MCF 10A (cell line): ENCODE measurements at regions not wholly inside any gene's neighbourhood (a gene's known extent, or its start where the extent isn't known, plus 50 kb on each side); places are given as distances from the start of the nearest gene placed in this dataset.

Experiments
- BruUV-seq: library from RNA; stranded (reverse); fragments of 400-500 nt; replicated peaks from 2 replicates; lab custom pipeline; 2021; lab: Mats Ljungman, UMichigan
- CTCF ChIA-PET: fragments of 300-600 bp; sonication (Branson Sonifier 250); formaldehyde crosslinking; extraction: SDS; loops from one replicate; lab custom pipeline; 2021; ENCODE audit warnings: antibody characterized with exemption, inconsistent platforms; lab: Yijun Ruan, JAX
- POLR2A ChIA-PET: fragments of 300-600, 350-650 bp; sonication (Branson Sonifier 250); formaldehyde crosslinking; extraction: SDS; loops from one replicate; lab custom pipeline; 2020; ENCODE audit warnings: antibody characterized with exemption, inconsistent platforms; lab: Yijun Ruan, JAX
- DNase-seq: peaks from one replicate; pipeline ENCODE4 v3.0.0-alpha.2; 2018; ENCODE audit not compliant: unreplicated experiment
- H3K27ac Mint-ChIP-seq: one replicate; pipeline ENCODE4 v1.8.0; 2022; ENCODE audit warnings: mild to moderate bottlenecking, low read depth, mixed read lengths; ENCODE audit not compliant: unreplicated experiment
- H3K27me3 Mint-ChIP-seq: one replicate; pipeline ENCODE4 v1.8.0; 2022; ENCODE audit warnings: mixed read lengths; ENCODE audit not compliant: insufficient read depth, unreplicated experiment
- H3K36me3 Mint-ChIP-seq: one replicate; pipeline ENCODE4 v1.8.0; 2022; ENCODE audit warnings: mild to moderate bottlenecking, moderate library complexity, mixed read lengths; ENCODE audit not compliant: insufficient read depth, unreplicated experiment
- H3K4me1 Mint-ChIP-seq: one replicate; pipeline ENCODE4 v1.8.0; 2022; ENCODE audit warnings: mixed read lengths; ENCODE audit not compliant: insufficient read depth, unreplicated experiment
- H3K4me3 Mint-ChIP-seq: one replicate; pipeline ENCODE4 v1.8.0; 2022; ENCODE audit warnings: mild to moderate bottlenecking, moderate library complexity, mixed read lengths; ENCODE audit not compliant: unreplicated experiment
- H3K9me3 Mint-ChIP-seq: one replicate; pipeline ENCODE4 v1.8.0; 2022; ENCODE audit warnings: mixed read lengths; ENCODE audit not compliant: unreplicated experiment
- intact Hi-C: fragments of 100-400 bp; cut with micrococcal nuclease; formaldehyde crosslinking; loops from 2 replicates; pipeline ENCODE4 v1.14.1; 2022
- TF ChIP-seq, protein P1 (sequence below): fragments of 200-600 bp; IDR thresholded peaks from one replicate; pipeline ENCODE4 v1.8.0; 2022; ENCODE audit warnings: antibody characterized with exemption, mild to moderate bottlenecking; ENCODE audit not compliant: unreplicated experiment

DNA sequence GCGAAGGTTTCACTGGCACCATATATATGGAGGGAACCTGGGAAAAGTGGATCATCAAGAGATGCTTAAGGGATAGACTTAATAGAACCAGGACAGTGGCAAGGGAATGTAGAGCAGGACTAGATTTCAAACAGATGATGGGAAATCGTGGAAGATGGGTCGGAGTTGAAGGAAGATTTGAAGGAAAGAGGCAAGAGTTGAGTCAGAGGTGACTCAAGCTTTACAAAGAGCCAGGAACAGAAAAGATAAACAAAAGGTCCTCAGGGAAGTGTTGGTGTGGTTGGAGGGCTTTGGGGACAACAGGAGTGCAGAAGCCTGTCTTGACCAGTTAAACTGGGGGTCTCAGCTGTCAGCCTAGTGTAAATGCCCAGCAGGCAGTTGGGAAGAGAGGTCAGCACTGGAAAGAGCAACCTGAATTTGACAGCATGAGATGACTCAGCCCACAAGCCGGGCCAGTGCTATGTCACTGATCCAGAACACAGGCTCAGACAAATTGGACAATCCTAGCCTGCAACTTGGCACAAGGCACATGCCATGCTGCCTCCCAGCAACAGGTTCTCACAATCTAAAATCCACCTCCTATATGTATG lies 230.5 kb downstream of the IDS start:
- intact Hi-C loops: no loop called here
- peaks cover 14% of the 10 kb centered on the region for H3K9me3 Mint-ChIP-seq
- H3K27ac Mint-ChIP-seq: no peak overlapping the region
- POLR2A ChIA-PET: no interaction called here
- H3K4me1 Mint-ChIP-seq: peaks cover 24% of the 10 kb centered on the region
- BruUV-seq: no TSS peak
- TF ChIP-seq, protein P1, sequence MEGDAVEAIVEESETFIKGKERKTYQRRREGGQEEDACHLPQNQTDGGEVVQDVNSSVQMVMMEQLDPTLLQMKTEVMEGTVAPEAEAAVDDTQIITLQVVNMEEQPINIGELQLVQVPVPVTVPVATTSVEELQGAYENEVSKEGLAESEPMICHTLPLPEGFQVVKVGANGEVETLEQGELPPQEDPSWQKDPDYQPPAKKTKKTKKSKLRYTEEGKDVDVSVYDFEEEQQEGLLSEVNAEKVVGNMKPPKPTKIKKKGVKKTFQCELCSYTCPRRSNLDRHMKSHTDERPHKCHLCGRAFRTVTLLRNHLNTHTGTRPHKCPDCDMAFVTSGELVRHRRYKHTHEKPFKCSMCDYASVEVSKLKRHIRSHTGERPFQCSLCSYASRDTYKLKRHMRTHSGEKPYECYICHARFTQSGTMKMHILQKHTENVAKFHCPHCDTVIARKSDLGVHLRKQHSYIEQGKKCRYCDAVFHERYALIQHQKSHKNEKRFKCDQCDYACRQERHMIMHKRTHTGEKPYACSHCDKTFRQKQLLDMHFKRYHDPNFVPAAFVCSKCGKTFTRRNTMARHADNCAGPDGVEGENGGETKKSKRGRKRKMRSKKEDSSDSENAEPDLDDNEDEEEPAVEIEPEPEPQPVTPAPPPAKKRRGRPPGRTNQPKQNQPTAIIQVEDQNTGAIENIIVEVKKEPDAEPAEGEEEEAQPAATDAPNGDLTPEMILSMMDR: no peak
- no peaks in the 10 kb centered on the region for H3K36me3 Mint-ChIP-seq
- CTCF ChIA-PET: interaction anchor here (0.6 kb wide), 1 partner anchor 475 kb away, joined by 4 read pairs; no protein-coding TSS in a partner anchor
- H3K27me3 Mint-ChIP-seq: no peaks in the 10 kb centered on the region
- DNase-seq: peak; percentile 58
- H3K4me3 Mint-ChIP-seq: no peak overlapping the region

DNA sequence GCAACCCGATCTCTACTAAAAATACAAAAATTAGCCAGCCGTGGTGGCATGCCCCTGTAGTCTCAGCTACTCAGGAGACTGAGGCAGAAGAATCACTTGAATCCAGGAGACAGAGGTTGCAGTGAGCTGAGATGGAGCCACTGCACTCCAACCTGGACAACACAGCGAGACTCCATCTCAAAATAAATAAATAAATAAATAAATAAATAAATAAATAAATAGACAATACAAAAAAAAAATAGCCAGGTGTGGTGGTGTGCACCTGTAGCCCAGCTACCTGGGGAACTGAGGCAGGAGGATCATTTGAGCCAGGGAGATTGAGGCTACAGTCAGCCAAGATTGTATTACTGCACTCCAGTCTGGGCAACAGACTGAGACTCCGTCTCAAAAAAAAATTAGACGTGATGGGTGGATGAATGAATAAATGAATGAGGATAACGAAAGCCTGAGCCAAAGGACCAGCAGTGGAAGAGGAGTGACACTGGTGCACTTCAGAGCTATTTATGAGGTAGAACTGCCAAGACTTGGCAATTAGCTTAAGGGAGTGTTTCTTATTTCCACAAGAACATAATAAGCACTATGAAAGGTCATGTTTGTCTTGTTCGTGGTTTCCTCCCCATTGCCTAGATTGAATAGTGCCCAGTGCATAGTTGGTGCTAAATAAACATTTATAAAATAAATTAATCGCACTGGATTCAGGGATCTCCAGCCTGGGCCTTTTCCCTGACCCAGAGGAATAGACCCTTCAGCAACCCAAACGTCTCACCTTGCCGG lies 232.2 kb downstream of the IDS start:
- Mint-ChIP-seq H3K9me3 (peaks cover 14% of the 10 kb centered on the region), H3K36me3 (no peaks in the 10 kb centered on the region), H3K4me3 (no peak overlapping the region), H3K4me1 (peaks cover 24% of the 10 kb centered on the region), H3K27me3 (no peaks in the 10 kb centered on the region), H3K27ac (no peak overlapping the region)
- no TSS peak for BruUV-seq
- ChIA-PET POLR2A (no interaction called here), CTCF (interaction anchor here (0.6 to 1.6 kb wide), 2 partner anchors 14 to 590 kb away, joined by 3 to 8 read pairs; no protein-coding TSS in a partner anchor)
- no peak for DNase-seq
- intact Hi-C loops: no loop called here
- TF ChIP-seq, protein P1: no peak

DNA sequence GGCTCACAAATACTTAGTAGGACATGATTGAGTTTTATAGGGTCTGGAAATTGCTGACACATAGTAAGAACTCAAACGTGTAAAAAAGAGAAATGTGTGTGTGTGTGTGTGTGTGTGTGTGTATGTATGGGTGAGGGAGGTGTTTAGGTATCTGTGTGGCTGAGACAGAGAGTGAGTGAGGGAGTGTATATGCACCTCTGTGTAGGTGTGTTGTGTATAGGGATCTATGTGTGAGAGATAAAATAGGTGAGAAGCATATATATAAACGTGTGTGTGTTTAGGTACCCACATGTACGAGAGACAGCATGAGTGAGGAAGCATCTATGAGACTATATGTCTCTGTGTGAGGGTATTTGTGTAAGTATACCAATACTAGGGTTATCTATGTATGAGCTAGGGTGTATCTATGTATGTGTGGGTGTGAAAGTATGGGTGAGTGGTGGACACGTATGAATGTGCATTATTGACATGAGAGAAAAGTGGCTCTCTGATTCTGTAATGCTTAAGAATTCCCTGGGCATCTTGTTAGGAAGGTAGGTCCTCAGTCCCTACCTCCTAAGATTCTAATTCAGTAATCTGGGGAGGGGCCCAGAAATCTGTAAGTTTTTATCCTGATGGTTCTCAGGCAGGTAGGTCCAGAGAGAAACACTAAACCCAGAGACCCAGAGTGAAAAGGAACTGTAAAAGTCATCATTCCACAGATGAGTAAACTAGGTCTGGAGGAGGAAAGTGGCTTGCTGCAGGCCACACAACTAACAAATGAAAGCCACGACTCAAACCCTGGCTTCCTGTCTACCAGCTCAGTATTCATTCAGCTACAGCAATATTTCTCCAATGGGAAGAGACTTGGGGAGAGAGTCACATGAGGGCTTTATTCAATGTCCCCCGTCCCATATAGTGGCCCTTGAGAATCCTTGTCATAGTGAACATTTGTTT lies 237.0 kb downstream of the IDS start:
- CTCF ChIA-PET: interaction anchor here (0.7 to 1.1 kb wide), 2 partner anchors 19 to 120 kb away, joined by 4 read pairs; no protein-coding TSS in a partner anchor
- no peaks in the 10 kb centered on the region for H3K36me3 Mint-ChIP-seq
- POLR2A ChIA-PET: no interaction called here
- no peaks in the 10 kb centered on the region for H3K27me3 Mint-ChIP-seq
- peaks cover 13% of the 10 kb centered on the region for H3K9me3 Mint-ChIP-seq
- no peak overlapping the region for H3K4me3 Mint-ChIP-seq
- no peak overlapping the region for H3K27ac Mint-ChIP-seq
- BruUV-seq: no TSS peak
- peaks cover 1% of the 10 kb centered on the region for H3K4me1 Mint-ChIP-seq
- TF ChIP-seq, protein P1: no peak
- intact Hi-C loops: no loop called here
- no peak for DNase-seq
